Mesenchymal stem cell (in vitro differentiated cells and primary cell): ENCODE measurements at regions not wholly inside any gene's neighbourhood (a gene's known extent, or its start where the extent isn't known, plus 50 kb on each side); places are given as distances from the start of the nearest gene placed in this dataset.

Source experiments
- DNase-seq: peaks from one replicate; pipeline ENCODE4 v3.0.0-alpha.2; 2013
- H2AFZ ChIP-seq: one replicate; pipeline ENCODE4 v1.6.1; 2013; ENCODE audit warnings: low read depth, mild to moderate bottlenecking, control low read depth, inconsistent platforms, low read length, moderate library complexity
- H2AK5ac ChIP-seq: 2 replicates; pipeline ENCODE4 v1.6.1; 2013; ENCODE audit warnings: low read length, moderate library complexity, mild to moderate bottlenecking, inconsistent platforms; ENCODE audit not compliant: severe bottlenecking
- H2BK120ac ChIP-seq: one replicate; pipeline ENCODE4 v1.6.1; 2013; ENCODE audit warnings: low read depth, mild to moderate bottlenecking, inconsistent platforms, low read length, moderate library complexity
- H2BK12ac ChIP-seq, 2 experiments: one replicate each; pipeline ENCODE4 v1.6.1; 2013; ENCODE audit warnings: inconsistent platforms in 2 of 2, low read length in 2 of 2, mild to moderate bottlenecking in 2 of 2, moderate library complexity in 2 of 2, control low read depth in 1 of 2
- H2BK15ac ChIP-seq: one replicate; pipeline ENCODE4 v1.6.1; 2013; ENCODE audit warnings: mild to moderate bottlenecking, low read depth, inconsistent platforms; ENCODE audit not compliant: poor library complexity, severe bottlenecking
- H2BK5ac ChIP-seq: 2 replicates; pipeline ENCODE4 v1.6.1; 2013; ENCODE audit warnings: low read depth, mild to moderate bottlenecking, low read length, control low read depth, inconsistent platforms; ENCODE audit not compliant: poor library complexity, severe bottlenecking
- H3K14ac ChIP-seq, 2 experiments: one replicate each; pipeline ENCODE4 v1.6.1; 2013; ENCODE audit warnings: inconsistent platforms in 2 of 2, low read length in 2 of 2, control low read depth in 1 of 2, mild to moderate bottlenecking in 1 of 2, moderate library complexity in 1 of 2
- H3K18ac ChIP-seq, 2 experiments: one replicate each; pipeline ENCODE4 v1.6.1; 2013; ENCODE audit warnings: inconsistent platforms in 2 of 2, low read length in 2 of 2, control low read depth in 1 of 2, low read depth in 1 of 2, mild to moderate bottlenecking in 1 of 2
- H3K23ac ChIP-seq, 2 experiments: one replicate each; pipeline ENCODE4 v1.6.1; 2013; ENCODE audit warnings: inconsistent platforms in 2 of 2, low read length in 2 of 2, mild to moderate bottlenecking in 2 of 2, moderate library complexity in 2 of 2, control low read depth in 1 of 2
- H3K27ac ChIP-seq: 2 replicates; pipeline ENCODE4 v1.5.1; 2013; ENCODE audit warnings: mild to moderate bottlenecking, moderate library complexity, low read length, control low read depth, inconsistent platforms; ENCODE audit not compliant: poor library complexity, severe bottlenecking
- H3K27me3 ChIP-seq, 2 experiments: 2 replicates each; pipeline versions ENCODE4 v1.6.1 to v1.7.0; 2013; ENCODE audit warnings: low read length in 2 of 2, mild to moderate bottlenecking in 2 of 2, moderate library complexity in 2 of 2, control low read depth in 1 of 2, inconsistent platforms in 1 of 2; ENCODE audit not compliant: control insufficient read depth in 1 of 2, insufficient read depth in 1 of 2
- H3K36me3 ChIP-seq, 2 experiments: 2 replicates each; pipeline versions ENCODE4 v1.6.1 to v1.7.0; 2013; ENCODE audit warnings: low read length in 2 of 2, control low read depth in 1 of 2, inconsistent platforms in 1 of 2, low read depth in 1 of 2, mild to moderate bottlenecking in 1 of 2; ENCODE audit not compliant: insufficient read depth in 2 of 2, control insufficient read depth in 1 of 2
- H3K4ac ChIP-seq, 2 experiments: one replicate each; pipeline ENCODE4 v1.6.1; 2013; ENCODE audit warnings: inconsistent platforms in 2 of 2, low read length in 2 of 2, mild to moderate bottlenecking in 2 of 2, moderate library complexity in 2 of 2, control low read depth in 1 of 2, low read depth in 1 of 2
- H3K4me1 ChIP-seq: 2 replicates; pipeline ENCODE4 v1.6.1; 2013; ENCODE audit warnings: low read depth, low read length, control low read depth; ENCODE audit not compliant: control insufficient read depth, insufficient read depth
- H3K4me2 ChIP-seq: 2 replicates; pipeline ENCODE4 v1.6.1; 2013; ENCODE audit warnings: low read length, mild to moderate bottlenecking, inconsistent platforms; ENCODE audit not compliant: poor library complexity, severe bottlenecking
- H3K4me3 ChIP-seq, 2 experiments: 2 replicates each; pipeline versions ENCODE4 v1.5.1 to v1.7.0; 2013; ENCODE audit warnings: low read length in 2 of 2, mild to moderate bottlenecking in 2 of 2, control low read depth in 1 of 2, low read depth in 1 of 2; ENCODE audit not compliant: insufficient read depth in 1 of 2
- H3K79me1 ChIP-seq: replicated peaks from 2 replicates; pipeline ENCODE4 v1.6.1; 2013; ENCODE audit warnings: mild to moderate bottlenecking, control low read depth, low read length, inconsistent platforms; ENCODE audit not compliant: poor library complexity, severe bottlenecking
- H3K9ac ChIP-seq: 2 replicates; pipeline ENCODE4 v1.7.0; 2013; ENCODE audit warnings: mild to moderate bottlenecking, low read length, moderate library complexity
- H3K9me3 ChIP-seq: 2 replicates; pipeline ENCODE4 v1.7.0; 2013; ENCODE audit warnings: mild to moderate bottlenecking, low read length; ENCODE audit not compliant: control insufficient read depth
- H4K8ac ChIP-seq: one replicate; pipeline ENCODE4 v1.6.1; 2013; ENCODE audit warnings: inconsistent platforms, mild to moderate bottlenecking, low read length, moderate library complexity
- H4K91ac ChIP-seq: one replicate; pipeline ENCODE4 v1.6.1; 2013; ENCODE audit warnings: mild to moderate bottlenecking, low read length, inconsistent platforms
- WGBS: methylation state at CpG from one replicate; pipeline ENCODE4 v1.1.7; 2013; ENCODE audit warnings: mixed read lengths; 5-methylcytosine and 5-hydroxymethylcytosine counted together

DNA sequence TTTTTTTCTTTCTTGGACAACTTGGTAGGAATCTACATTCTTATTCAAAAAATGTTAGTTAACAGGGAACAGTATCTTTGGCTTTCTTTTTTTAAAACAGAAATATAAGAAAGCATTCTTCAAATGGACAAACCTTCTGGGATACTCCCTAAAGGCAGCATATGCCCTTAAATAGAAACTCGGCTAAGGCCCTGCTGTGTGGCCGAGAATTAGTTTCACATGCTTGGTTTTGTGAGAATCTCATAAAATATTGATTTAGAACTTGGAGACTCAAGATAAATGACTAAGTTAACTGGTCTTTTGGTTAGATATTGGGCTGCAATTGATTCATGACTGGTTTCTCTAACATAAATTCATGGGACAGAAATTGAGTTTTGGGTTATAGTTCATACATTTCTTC lies 359.9 kb upstream of the XYLT1 start:
- no peak overlapping the region for H2BK15ac ChIP-seq
- no peak overlapping the region for H2BK5ac ChIP-seq
- H3K4me2 ChIP-seq: no peak overlapping the region
- no peak overlapping the region for H3K4me3 ChIP-seq
- H3K9ac ChIP-seq: no peak overlapping the region
- no peak overlapping the region for H2AK5ac ChIP-seq
- no peaks in the 10 kb centered on the region for H3K36me3 ChIP-seq
- no peak overlapping the region for H2BK12ac ChIP-seq
- no peak overlapping the region for H3K4ac ChIP-seq
- no peaks in the 10 kb centered on the region for H3K4me1 ChIP-seq
- DNase-seq: no peak
- H3K27me3 ChIP-seq: no peaks in the 10 kb centered on the region
- no peak overlapping the region for H3K14ac ChIP-seq
- H4K91ac ChIP-seq: no peak overlapping the region
- H3K79me1 ChIP-seq: no peaks in the 10 kb centered on the region
- H3K27ac ChIP-seq: no peak overlapping the region
- H3K23ac ChIP-seq: no peak overlapping the region
- no peak overlapping the region for H3K18ac ChIP-seq
- no peak overlapping the region for H4K8ac ChIP-seq
- H2AFZ ChIP-seq: no peak overlapping the region
- no peaks in the 10 kb centered on the region for H3K9me3 ChIP-seq
- H2BK120ac ChIP-seq: no peak overlapping the region
- WGBS: 75% methylated on average over 2 of the region's 2 CpGs

DNA sequence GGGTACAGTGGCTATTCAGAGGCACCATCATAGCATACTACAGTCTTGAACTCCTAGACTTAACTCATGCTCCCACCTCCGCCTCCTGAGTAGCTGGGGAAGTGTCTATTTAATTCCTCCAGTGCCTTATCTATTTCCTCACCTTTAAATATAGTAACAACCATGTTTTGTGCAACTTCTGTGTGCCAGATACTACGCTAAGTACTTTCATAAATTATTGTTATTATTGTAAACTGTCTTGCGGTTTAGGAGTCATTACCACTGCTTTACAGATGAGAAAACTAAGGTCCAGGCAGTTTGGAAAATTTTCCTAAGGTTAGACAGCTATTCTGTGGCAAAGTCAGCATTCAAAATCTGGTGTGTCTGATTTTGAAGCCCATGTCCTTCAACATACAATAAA lies 359.1 kb upstream of the XYLT1 start:
- 41% methylated on average over 2 of the region's 3 CpGs for WGBS

DNA sequence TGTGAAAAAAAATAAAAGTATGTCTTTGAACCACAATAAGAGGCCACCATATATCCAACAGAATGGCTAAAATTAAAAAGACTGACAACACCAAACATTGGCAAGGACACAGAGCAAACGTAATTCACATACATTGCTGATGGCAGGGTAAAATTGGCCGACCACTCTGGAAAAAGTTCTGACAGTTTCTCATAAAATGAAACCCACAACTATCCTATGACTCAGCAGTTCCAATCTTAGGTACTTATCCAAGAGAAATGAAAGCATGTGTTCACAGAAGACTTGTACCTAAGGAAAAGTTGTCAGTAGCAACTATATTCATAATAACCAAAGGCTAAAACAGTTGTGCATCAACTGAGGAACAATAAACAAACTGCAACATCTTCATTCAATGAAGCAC lies 357.3 kb upstream of the XYLT1 start:
- Histone ChIP-seq H2BK12ac (no peak overlapping the region), H3K27ac (no peak overlapping the region), H3K27me3 (no peaks in the 10 kb centered on the region), H2AK5ac (no peak overlapping the region), H3K18ac (no peak overlapping the region), H3K79me1 (no peaks in the 10 kb centered on the region), H2AFZ (no peak overlapping the region), H3K4me3 (no peak overlapping the region), H3K9me3 (no peaks in the 10 kb centered on the region), H4K91ac (no peak overlapping the region), H3K4me1 (no peaks in the 10 kb centered on the region), H3K36me3 (no peaks in the 10 kb centered on the region), H2BK15ac (no peak overlapping the region), H3K4me2 (no peak overlapping the region), H3K4ac (no peak overlapping the region), H3K9ac (peak overlapping the region; percentile 35), H3K23ac (no peak overlapping the region), H3K14ac (no peak overlapping the region), H4K8ac (no peak overlapping the region), H2BK5ac (no peak overlapping the region), H2BK120ac (no peak overlapping the region)
- no peak for DNase-seq
- WGBS: 55% methylated on average over 2 of the region's 2 CpGs

More for the DNA sequence above, 359.1 kb upstream of the XYLT1 start:
- Histone ChIP-seq H3K27me3 (no peaks in the 10 kb centered on the region), H2BK5ac (no peak overlapping the region), H3K4me2 (no peak overlapping the region), H3K9ac (no peak overlapping the region), H4K91ac (no peak overlapping the region), H3K14ac (no peak overlapping the region), H3K79me1 (no peaks in the 10 kb centered on the region), H3K4me1 (no peaks in the 10 kb centered on the region), H3K4me3 (no peak overlapping the region), H2AK5ac (no peak overlapping the region), H4K8ac (no peak overlapping the region), H3K9me3 (no peaks in the 10 kb centered on the region), H3K27ac (no peak overlapping the region), H3K18ac (no peak overlapping the region), H2AFZ (no peak overlapping the region), H3K36me3 (no peaks in the 10 kb centered on the region), H2BK120ac (no peak overlapping the region), H3K23ac (no peak overlapping the region), H3K4ac (no peak overlapping the region), H2BK12ac (no peak overlapping the region), H2BK15ac (no peak overlapping the region)
- no peak for DNase-seq

DNA sequence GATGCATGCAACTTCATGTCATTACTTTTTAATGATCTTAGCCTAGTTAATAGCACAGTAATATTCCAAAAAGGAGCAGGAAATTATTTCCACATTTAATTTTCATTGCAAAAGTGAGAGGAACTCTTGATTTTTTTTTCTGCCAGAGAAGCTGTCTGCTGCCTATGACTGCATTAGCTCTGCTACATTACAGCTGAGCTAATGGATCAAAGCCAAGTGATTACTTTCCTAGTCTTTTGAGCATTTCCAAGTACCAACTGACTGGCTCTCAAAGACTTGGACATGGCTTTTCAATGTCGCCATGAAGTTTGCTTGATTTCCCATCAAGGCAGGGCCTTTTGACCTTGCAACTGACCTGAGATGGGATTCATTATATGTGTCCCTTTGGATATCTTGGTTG lies 356.6 kb upstream of the XYLT1 start:
- H2AFZ ChIP-seq: no peak overlapping the region
- WGBS: 80% methylated on average over 1 of the region's 1 CpG
- no peak overlapping the region for H2BK120ac ChIP-seq

More for the DNA sequence above, 356.6 kb upstream of the XYLT1 start:
- H3K4ac ChIP-seq: no peak overlapping the region
- H2BK5ac ChIP-seq: no peak overlapping the region
- H4K8ac ChIP-seq: no peak overlapping the region
- H3K27ac ChIP-seq: no peak overlapping the region
- H3K4me3 ChIP-seq: no peak overlapping the region
- H3K14ac ChIP-seq: no peak overlapping the region
- no peak overlapping the region for H2BK15ac ChIP-seq
- H3K9ac ChIP-seq: peak overlapping the region; percentile 35
- H3K18ac ChIP-seq: no peak overlapping the region
- H3K36me3 ChIP-seq: no peaks in the 10 kb centered on the region
- no peak for DNase-seq
- peak overlapping the region; percentile 33 for H3K4me2 ChIP-seq
- no peak overlapping the region for H2BK12ac ChIP-seq
- H3K27me3 ChIP-seq: no peaks in the 10 kb centered on the region
- H2AK5ac ChIP-seq: no peak overlapping the region
- H3K23ac ChIP-seq: no peak overlapping the region
- no peaks in the 10 kb centered on the region for H3K4me1 ChIP-seq
- H4K91ac ChIP-seq: no peak overlapping the region
- no peaks in the 10 kb centered on the region for H3K79me1 ChIP-seq
- no peaks in the 10 kb centered on the region for H3K9me3 ChIP-seq
